ENCODE measurements at regions not wholly inside any gene's neighbourhood (a gene's known extent, or its start where the extent isn't known, plus 50 kb on each side); places are given as distances from the start of the nearest gene placed in this dataset.
A peak's percentile ranks its signal among the peaks of the same experiment; 100 is the strongest.

DNA sequence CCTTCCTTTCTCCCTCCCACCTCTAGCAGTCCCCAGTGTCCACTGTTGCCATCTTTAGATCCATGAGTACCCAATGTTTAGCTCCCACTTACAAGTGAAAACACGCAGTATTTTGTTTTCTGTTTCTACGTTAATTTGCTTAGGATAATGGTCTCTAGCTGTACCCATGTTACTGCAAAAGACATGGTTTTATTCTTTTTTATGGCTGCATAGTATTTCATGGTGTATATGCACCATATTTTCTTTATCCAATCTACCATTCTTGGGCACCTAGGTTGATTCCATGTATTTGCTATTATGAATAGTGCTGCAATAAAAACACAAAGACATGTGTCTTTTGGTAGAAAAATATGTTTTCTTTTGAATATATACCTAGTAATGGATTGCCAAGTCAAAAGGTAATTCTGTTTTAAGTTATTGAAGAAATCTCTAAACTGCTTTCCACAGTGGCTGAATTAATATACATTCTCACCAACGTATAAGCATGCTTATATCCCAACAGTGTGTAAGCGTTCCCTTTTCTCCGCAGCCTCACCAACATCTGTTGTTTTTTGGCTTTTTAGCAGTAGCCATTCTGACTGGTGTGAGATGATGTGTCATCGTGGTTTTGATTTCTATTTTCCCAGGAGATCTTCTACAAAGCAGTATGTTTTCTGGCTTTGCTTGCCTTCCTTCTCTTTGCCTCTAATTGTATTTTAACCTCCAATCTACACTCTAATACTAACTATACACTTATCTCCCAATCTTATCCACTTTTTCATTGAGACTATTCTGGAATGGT, 179.5 kb upstream of the PHF14 start:
- peak; percentile 29 for DNase-seq (ENCODE audit: low read depth)
- TF ChIP-seq, protein P1, sequence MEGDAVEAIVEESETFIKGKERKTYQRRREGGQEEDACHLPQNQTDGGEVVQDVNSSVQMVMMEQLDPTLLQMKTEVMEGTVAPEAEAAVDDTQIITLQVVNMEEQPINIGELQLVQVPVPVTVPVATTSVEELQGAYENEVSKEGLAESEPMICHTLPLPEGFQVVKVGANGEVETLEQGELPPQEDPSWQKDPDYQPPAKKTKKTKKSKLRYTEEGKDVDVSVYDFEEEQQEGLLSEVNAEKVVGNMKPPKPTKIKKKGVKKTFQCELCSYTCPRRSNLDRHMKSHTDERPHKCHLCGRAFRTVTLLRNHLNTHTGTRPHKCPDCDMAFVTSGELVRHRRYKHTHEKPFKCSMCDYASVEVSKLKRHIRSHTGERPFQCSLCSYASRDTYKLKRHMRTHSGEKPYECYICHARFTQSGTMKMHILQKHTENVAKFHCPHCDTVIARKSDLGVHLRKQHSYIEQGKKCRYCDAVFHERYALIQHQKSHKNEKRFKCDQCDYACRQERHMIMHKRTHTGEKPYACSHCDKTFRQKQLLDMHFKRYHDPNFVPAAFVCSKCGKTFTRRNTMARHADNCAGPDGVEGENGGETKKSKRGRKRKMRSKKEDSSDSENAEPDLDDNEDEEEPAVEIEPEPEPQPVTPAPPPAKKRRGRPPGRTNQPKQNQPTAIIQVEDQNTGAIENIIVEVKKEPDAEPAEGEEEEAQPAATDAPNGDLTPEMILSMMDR (IDR thresholded peaks at IDR 0.05; ENCODE audit: low read depth, low read length, missing control alignments) = no peak
- in situ Hi-C loops (cut with HindIII; ENCODE audit: low sequenced_read_pairs) = no loop called here
- H3K4me3 ChIP-seq (ENCODE audit: low read depth, low read length) = no peak overlapping the region

DNA sequence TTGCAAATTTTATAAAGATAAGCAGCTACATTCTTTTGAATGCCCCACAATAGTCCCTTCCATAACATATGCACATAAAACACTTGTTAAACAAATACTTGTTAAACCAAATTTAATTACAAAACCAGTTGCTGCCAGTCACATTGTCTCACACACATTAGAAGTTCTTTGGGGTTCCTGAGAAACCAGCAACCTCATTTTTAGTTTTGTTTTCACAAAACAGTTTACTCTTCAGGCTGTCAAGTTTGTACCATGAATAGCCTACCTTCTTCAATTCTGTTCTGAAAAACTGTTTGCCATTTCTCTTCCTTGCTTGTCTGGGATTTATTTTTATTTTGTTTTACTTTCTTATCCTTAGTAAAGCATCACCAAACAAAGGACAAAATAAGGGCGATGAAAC, 176.5 kb upstream of the PHF14 start:
- no peak overlapping the region for H3K4me3 ChIP-seq (ENCODE audit: low read depth, low read length)
- no peak for DNase-seq (ENCODE audit: low read depth)
- TF ChIP-seq, protein P1 (IDR thresholded peaks at IDR 0.05; ENCODE audit: low read depth, low read length, missing control alignments) = no peak
- in situ Hi-C loops (cut with HindIII; ENCODE audit: low sequenced_read_pairs) = no loop called here

DNA sequence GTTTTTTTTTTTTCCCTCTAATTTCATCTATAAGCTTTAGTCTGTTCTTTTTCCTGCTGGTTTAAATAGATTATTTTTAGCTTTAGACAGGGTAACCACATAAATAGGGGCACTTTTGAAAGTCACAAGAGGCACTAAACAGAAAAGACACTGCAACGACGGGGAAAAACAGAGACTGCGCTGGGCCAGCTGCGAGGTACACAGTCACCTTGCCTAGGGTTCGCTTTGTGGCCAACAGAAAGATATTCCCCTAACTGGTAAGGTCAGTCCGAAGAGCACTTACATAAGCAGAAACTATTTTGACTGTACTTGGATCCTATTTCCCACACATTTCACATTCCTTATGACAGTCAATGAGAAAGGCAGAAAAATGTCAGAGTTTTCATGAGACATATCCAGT, 175.6 kb upstream of the PHF14 start:
- DNase-seq (ENCODE audit: low read depth) = no peak
- TF ChIP-seq, protein P1 (IDR thresholded peaks at IDR 0.05; ENCODE audit: low read depth, low read length, missing control alignments) = no peak
- in situ Hi-C loops (cut with HindIII; ENCODE audit: low sequenced_read_pairs) = no loop called here

DNA sequence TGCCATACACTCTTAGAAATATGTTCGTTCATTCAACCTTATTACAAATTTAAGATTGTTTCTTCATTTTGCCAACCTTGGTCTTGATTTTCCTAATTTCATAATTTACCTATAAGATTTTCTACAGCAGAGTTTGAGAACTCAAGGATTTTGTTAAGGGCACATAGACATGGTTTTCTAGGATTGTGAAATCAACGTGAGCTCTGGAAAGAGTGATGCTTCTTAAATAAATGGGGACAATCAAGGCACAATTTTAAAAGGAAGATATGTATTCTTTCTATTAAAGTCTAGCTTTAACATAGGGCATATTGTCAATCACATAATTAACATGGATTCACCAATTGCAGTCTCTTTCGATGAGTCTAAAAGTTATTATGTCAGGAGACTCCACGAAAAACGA, 174.2 kb upstream of the PHF14 start:
- in situ Hi-C loops (cut with HindIII; ENCODE audit: low sequenced_read_pairs) = no loop called here
- H3K4me3 ChIP-seq (ENCODE audit: low read depth, low read length) = no peak overlapping the region
- no peak for DNase-seq (ENCODE audit: low read depth)
- TF ChIP-seq, protein P1 (IDR thresholded peaks at IDR 0.05; ENCODE audit: low read depth, low read length, missing control alignments) = no peak

More for the DNA sequence above, 175.6 kb upstream of the PHF14 start:
- no peak overlapping the region for H3K4me3 ChIP-seq (ENCODE audit: low read depth, low read length)

DNA sequence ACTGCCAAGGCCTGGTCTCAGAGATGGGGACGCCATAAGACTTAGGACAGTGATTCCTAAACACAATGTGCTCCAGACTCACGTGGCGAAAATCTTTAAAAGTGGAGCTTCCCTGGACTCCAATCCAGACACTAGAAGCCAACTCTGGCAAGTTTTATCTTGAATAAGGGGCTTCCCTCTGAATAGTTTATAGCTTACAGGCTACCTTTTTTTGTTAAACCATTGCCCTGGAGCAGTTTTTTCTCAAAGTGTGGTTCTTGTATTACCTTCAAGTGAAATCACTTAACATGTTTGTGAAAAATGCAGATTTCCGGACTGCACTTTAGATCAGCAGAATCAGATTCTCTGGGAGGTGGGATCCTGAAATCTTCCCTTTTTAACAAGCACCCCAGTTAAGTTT, 171.7 kb upstream of the PHF14 start:
- in situ Hi-C loops (cut with HindIII; ENCODE audit: low sequenced_read_pairs) = no loop called here
- H3K4me3 ChIP-seq (ENCODE audit: low read depth, low read length) = no peak overlapping the region
- TF ChIP-seq, protein P1 (IDR thresholded peaks at IDR 0.05; ENCODE audit: low read depth, low read length, missing control alignments) = no peak
- no peak for DNase-seq (ENCODE audit: low read depth)

DNA sequence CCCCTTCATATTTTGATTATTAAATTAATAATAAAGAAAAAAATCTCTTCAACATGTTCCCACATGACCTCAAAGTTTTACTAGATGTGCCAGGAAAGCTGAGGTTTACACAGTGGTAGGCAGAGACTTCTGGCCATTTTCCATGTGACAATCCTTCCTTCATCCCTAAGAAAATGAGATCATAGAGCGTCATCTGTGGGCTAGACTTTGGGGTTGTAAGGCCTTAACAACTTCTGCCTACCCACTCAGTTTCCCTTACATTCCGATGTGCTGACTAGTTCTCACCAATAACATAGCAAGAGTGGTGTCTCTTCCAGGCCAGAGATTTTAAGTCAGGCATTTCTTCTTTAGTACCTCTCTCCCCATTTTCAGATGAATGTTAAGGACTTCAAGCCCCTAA, 171.1 kb upstream of the PHF14 start:
- TF ChIP-seq, protein P1 (IDR thresholded peaks at IDR 0.05; ENCODE audit: low read depth, low read length, missing control alignments) = no peak
- DNase-seq (ENCODE audit: low read depth) = peak; percentile 96
- H3K4me3 ChIP-seq (ENCODE audit: low read depth, low read length) = no peak overlapping the region
- in situ Hi-C loops (cut with HindIII; ENCODE audit: low sequenced_read_pairs) = no loop called here

Measured in astrocyte of the cerebellum (primary cell).